K562 (cell line): ENCODE measurements at regions not wholly inside any gene's neighbourhood (a gene's known extent, or its start where the extent isn't known, plus 50 kb on each side); places are given as distances from the start of the nearest gene placed in this dataset.

ENCODE experiments used
- ATAC-seq: fragments of 200-7000 bp; cut with Tn5 transposase; 3 replicates; pipeline ENCODE4 v1.9.1; 2020; ENCODE audit warnings: moderate library complexity
- BruUV-seq: library from RNA; stranded (reverse); fragments of 400-500 nt; replicated peaks from 2 replicates; lab custom pipeline; 2021; lab: Mats Ljungman, UMichigan
- CTCF ChIA-PET: fragments of 300-600 bp; formaldehyde crosslinking; extraction: SDS; loops from one replicate; lab custom pipeline; 2021; ENCODE audit warnings: low intra/inter-chr PET ratio; lab: Yijun Ruan, JAX
- POLR2A ChIA-PET: fragments of 300-600, 350-650 bp; sonication (Branson Sonifier 250); formaldehyde crosslinking; extraction: SDS; loops from one replicate; lab custom pipeline; 2021; ENCODE audit warnings: antibody characterized with exemption, inconsistent platforms; lab: Yijun Ruan, JAX
- DNase-seq, 4 experiments: peaks; one replicate each; pipeline versions ENCODE4 v3.0.0 to v3.0.0-alpha.2; 2011 to 2018; ENCODE audit warnings: low spot score in 3 of 4, mixed read lengths in 3 of 4; ENCODE audit errors: extremely low read depth in 1 of 4
- FAIRE-seq: peaks from 2 replicates; lab custom pipeline; 2011; peaks lifted over from hg19 to GRCh38; lab: Jason Lieb, UNC
- H2AFZ ChIP-seq: 2 replicates; pipeline ENCODE4 v1.6.0; 2011; ENCODE audit warnings: low read depth, low read length, control low read depth, inconsistent platforms
- H3K27ac ChIP-seq: fragments of 200-600 bp; 3 replicates; pipeline ENCODE4 v1.8.0; 2011; ENCODE audit warnings: low read depth, mild to moderate bottlenecking, control low read depth, inconsistent platforms, low read length, moderate library complexity, mixed read lengths; ENCODE audit errors: extremely low read depth
- H3K27me3 ChIP-seq, 2 experiments: fragments of 300-600 bp in 1 of 2; 2 replicates in 1 of 2; 3 replicates in 1 of 2; pipeline versions ENCODE4 v1.6.0 to v1.8.0; 2011; ENCODE audit warnings: inconsistent platforms in 2 of 2, low read length in 2 of 2, mild to moderate bottlenecking in 1 of 2, mixed read lengths in 1 of 2, moderate library complexity in 1 of 2; ENCODE audit not compliant: control insufficient read depth in 2 of 2, insufficient read depth in 2 of 2
- H3K36me3 ChIP-seq: fragments of 300-600 bp; 3 replicates; pipeline ENCODE4 v1.8.0; 2011; ENCODE audit warnings: mild to moderate bottlenecking, low read length, inconsistent platforms; ENCODE audit not compliant: control insufficient read depth, insufficient read depth
- H3K4me1 ChIP-seq, 2 experiments: fragments of 200-600 bp in 1 of 2; replicated peaks in 1 of 2; 2 replicates in 1 of 2; 3 replicates in 1 of 2; pipeline versions ENCODE4 v1.5.1 to v1.8.0; 2011; ENCODE audit warnings: inconsistent platforms in 2 of 2, low read length in 2 of 2, mild to moderate bottlenecking in 1 of 2, mixed read lengths in 1 of 2, moderate library complexity in 1 of 2; ENCODE audit not compliant: control insufficient read depth in 2 of 2, insufficient read depth in 2 of 2
- H3K4me2 ChIP-seq: 2 replicates; pipeline ENCODE4 v1.6.1; 2011; ENCODE audit warnings: low read length, control low read depth, inconsistent platforms, mixed read lengths; ENCODE audit not compliant: insufficient read depth
- H3K4me3 ChIP-seq: fragments of 200-600 bp; sonication (generic), shearing (Covaris generic); 2 replicates; pipeline ENCODE4 v1.5.1; 2016; ENCODE audit warnings: control low read depth, inconsistent platforms
- H3K79me2 ChIP-seq: fragments of 200-600 bp; 3 replicates; pipeline ENCODE4 v1.8.0; 2011; ENCODE audit warnings: low read length, inconsistent platforms; ENCODE audit not compliant: control insufficient read depth, insufficient read depth
- H3K9ac ChIP-seq, 2 experiments: 2 replicates each; pipeline versions ENCODE4 v1.6.0 to v1.6.1; 2011; ENCODE audit warnings: low read depth in 2 of 2, low read length in 2 of 2, control low read depth in 1 of 2, inconsistent platforms in 1 of 2, mild to moderate bottlenecking in 1 of 2, mixed read lengths in 1 of 2; ENCODE audit not compliant: insufficient read depth in 1 of 2
- H3K9me1 ChIP-seq: one replicate; pipeline ENCODE4 v1.6.0; 2011; ENCODE audit warnings: inconsistent platforms, mild to moderate bottlenecking, low read length, moderate library complexity; ENCODE audit not compliant: control insufficient read depth, insufficient read depth
- H3K9me3 ChIP-seq: replicated peaks from 2 replicates; pipeline ENCODE4 v1.5.1; 2011; ENCODE audit warnings: low read depth, low read length, inconsistent platforms; ENCODE audit not compliant: control insufficient read depth, insufficient read depth
- H4K20me1 ChIP-seq: replicated peaks from 2 replicates; pipeline ENCODE4 v1.6.1; 2011; ENCODE audit warnings: low read length, inconsistent platforms, mixed read lengths; ENCODE audit not compliant: control insufficient read depth, insufficient read depth
- ATF2 ChIP-seq: sonication (generic); formaldehyde crosslinking; IDR thresholded peaks from 2 replicates; pipeline ENCODE4 v1.8.1; 2022; ENCODE audit warnings: missing genetic modification reagents
- CHD1 ChIP-seq: fragments of 200-600 bp; sonication (generic); IDR thresholded peaks from one replicate; pipeline ENCODE4 v1.6.1; 2012; ENCODE audit warnings: mild to moderate bottlenecking, moderate library complexity, low read length, inconsistent platforms
- ETV1 ChIP-seq: fragments of 450-650 bp; conservative IDR thresholded peaks from 2 replicates; pipeline ENCODE4 v1.6.1; 2016; ENCODE audit warnings: missing genetic modification characterization, control low read depth, low read depth, missing compliant biosample characterization
- GATAD2A ChIP-seq: fragments of 450-650 bp; IDR thresholded peaks from 2 replicates; pipeline ENCODE4 v1.6.1; 2017
- GTF2E2 ChIP-seq: fragments of 200-800 bp; sonication (Bioruptor generic); IDR thresholded peaks from 2 replicates; pipeline ENCODE4 v1.6.1; 2016; ENCODE audit warnings: missing genetic modification characterization, missing compliant biosample characterization
- NFE2 ChIP-seq: IDR thresholded peaks from 2 replicates; pipeline ENCODE4 v1.6.1; 2014; ENCODE audit warnings: antibody characterized with exemption, low read depth
- RB1 ChIP-seq: fragments of 450-650 bp; IDR thresholded peaks from 2 replicates; pipeline ENCODE4 v1.6.1; 2017; ENCODE audit warnings: low read depth, mild to moderate bottlenecking
- RREB1 ChIP-seq: fragments of 250-450 bp; sonication (Bioruptor Pico); IDR thresholded peaks from 2 replicates; pipeline ENCODE4 v1.4.0; 2020
- STAT5A ChIP-seq: IDR thresholded peaks from 2 replicates; pipeline ENCODE4 v1.6.1; 2012; ENCODE audit warnings: low read length, inconsistent platforms, borderline replicate concordance
- XRCC4 ChIP-seq: IDR thresholded peaks from one replicate; pipeline ENCODE4 v1.6.1; 2011; ENCODE audit not compliant: insufficient read depth, insufficient read length; ENCODE audit errors: extremely low read depth
- ZNF143 ChIP-seq: sonication (generic); formaldehyde crosslinking; IDR thresholded peaks from 2 replicates; pipeline ENCODE4 v1.9.0; 2022; ENCODE audit warnings: mild to moderate bottlenecking, missing genetic modification reagents
- ZNF3 ChIP-seq: fragments of 250-450 bp; sonication (Bioruptor Pico); IDR thresholded peaks from 2 replicates; pipeline ENCODE4 v1.5.0; 2021; ENCODE audit warnings: mild to moderate bottlenecking, moderate library complexity
- WGBS: fragments of 100-300 bp; shearing (Covaris generic); methylation state at CpG from one replicate; pipeline ENCODE4 v1.1.6; 2016; ENCODE audit warnings: low coverage, mixed read lengths; ENCODE audit not compliant: insufficient coverage; ENCODE audit errors: missing lambda C conversion rate; 5-methylcytosine and 5-hydroxymethylcytosine counted together
- in situ Hi-C: fragments of 300-500 bp; cut with MboI; formaldehyde crosslinking; loops from 4 replicates; pipeline ENCODE4 v1.15.0; 2018; ENCODE audit warnings: inconsistent platforms, mixed read lengths
- intact Hi-C: fragments of 100-400 bp; cut with micrococcal nuclease; formaldehyde crosslinking; loops from 2 replicates; pipeline ENCODE4 v1.14.2; 2022

GRCh38 chr3:74045000-74045399 is 420.3 kb upstream of the PDZRN3 start (continued):
- no peak for TF ChIP-seq RREB1 (CRISPR knock-in tag)
- no peak for TF ChIP-seq ZNF143 (CRISPR knock-in tag)
- TF ChIP-seq GTF2E2 (tag): no peak
- TF ChIP-seq CHD1: no peak

GRCh38 chr3:74041068-74041675 is 416.4 kb upstream of the PDZRN3 start:
- no peaks in the 10 kb centered on the region for H3K9me3 ChIP-seq
- no peaks in the 10 kb centered on the region for H4K20me1 ChIP-seq
- DNase-seq (no peak), FAIRE-seq (no peak), ATAC-seq (no peak)
- H3K4me3 ChIP-seq: no peak overlapping the region
- CTCF ChIA-PET: no interaction called here
- H3K4me1 ChIP-seq: no peaks in the 10 kb centered on the region
- H3K27me3 ChIP-seq: no peaks in the 10 kb centered on the region
- POLR2A ChIA-PET: no interaction called here
- H3K4me2 ChIP-seq: no peak overlapping the region
- no peak overlapping the region for H2AFZ ChIP-seq
- in situ Hi-C loops: no loop called here
- H3K36me3 ChIP-seq: no peaks in the 10 kb centered on the region
- H3K9ac ChIP-seq: no peak overlapping the region
- H3K79me2 ChIP-seq: no peaks in the 10 kb centered on the region
- 2% methylated on average over 5 of the region's 6 CpGs for WGBS
- no peaks in the 10 kb centered on the region for H3K9me1 ChIP-seq
- H3K27ac ChIP-seq: no peak overlapping the region
- no TSS peak for BruUV-seq
- intact Hi-C loops: no loop called here
- TF ChIP-seq ZNF3 (no peak), XRCC4 (no peak), RB1 (no peak), NFE2 (no peak), GATAD2A (no peak), ATF2 (CRISPR knock-in tag) (no peak), ETV1 (tag) (no peak), STAT5A (no peak)
